ENCODE measurements at regions not wholly inside any gene's neighbourhood (a gene's known extent, or its start where the extent isn't known, plus 50 kb on each side); places are given as distances from the start of the nearest gene placed in this dataset.
A peak's percentile ranks its signal among the peaks of the same experiment; 100 is the strongest.

DNA sequence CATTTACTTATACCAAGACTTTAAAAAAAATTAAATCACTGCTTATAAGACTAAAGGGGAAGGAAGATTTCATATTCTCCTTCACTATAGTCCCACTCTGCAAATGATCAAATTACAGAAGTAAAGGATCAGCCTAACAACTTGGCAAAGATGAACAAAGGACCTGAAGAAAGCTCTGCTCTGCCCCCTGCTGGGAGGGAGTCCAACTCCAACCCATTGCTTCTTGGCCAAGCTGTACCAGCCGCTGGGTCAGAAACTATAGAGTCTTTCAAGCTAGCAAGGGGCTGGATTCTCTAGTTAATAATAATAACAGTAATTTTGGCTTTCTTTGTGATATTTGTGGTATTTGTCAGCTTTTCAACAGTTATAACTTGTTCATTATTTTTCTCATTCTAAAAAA is 927.0 kb upstream of the CRIM1 start:
- TF ChIP-seq, protein P1, sequence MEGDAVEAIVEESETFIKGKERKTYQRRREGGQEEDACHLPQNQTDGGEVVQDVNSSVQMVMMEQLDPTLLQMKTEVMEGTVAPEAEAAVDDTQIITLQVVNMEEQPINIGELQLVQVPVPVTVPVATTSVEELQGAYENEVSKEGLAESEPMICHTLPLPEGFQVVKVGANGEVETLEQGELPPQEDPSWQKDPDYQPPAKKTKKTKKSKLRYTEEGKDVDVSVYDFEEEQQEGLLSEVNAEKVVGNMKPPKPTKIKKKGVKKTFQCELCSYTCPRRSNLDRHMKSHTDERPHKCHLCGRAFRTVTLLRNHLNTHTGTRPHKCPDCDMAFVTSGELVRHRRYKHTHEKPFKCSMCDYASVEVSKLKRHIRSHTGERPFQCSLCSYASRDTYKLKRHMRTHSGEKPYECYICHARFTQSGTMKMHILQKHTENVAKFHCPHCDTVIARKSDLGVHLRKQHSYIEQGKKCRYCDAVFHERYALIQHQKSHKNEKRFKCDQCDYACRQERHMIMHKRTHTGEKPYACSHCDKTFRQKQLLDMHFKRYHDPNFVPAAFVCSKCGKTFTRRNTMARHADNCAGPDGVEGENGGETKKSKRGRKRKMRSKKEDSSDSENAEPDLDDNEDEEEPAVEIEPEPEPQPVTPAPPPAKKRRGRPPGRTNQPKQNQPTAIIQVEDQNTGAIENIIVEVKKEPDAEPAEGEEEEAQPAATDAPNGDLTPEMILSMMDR (IDR thresholded peaks at IDR 0.05; ENCODE audit: insufficient read depth, low read length) = peak; percentile 25
- TF ChIP-seq GABPA (IDR thresholded peaks at IDR 0.05; ENCODE audit: low read depth) = no peak

All from HL-60 (cell line).